Cardiac septum (tissue), 1 donor: ENCODE measurements at regions not wholly inside any gene's neighbourhood (a gene's known extent, or its start where the extent isn't known, plus 50 kb on each side); places are given as distances from the start of the nearest gene placed in this dataset.

ENCODE experiments used
- DNase-seq: peaks from one replicate; pipeline ENCODE4 v3.0.0-alpha.2; 2020; ENCODE audit warnings: low spot score
- intact Hi-C: fragments of 100-400 bp; cut with DNase I; formaldehyde crosslinking; loops from one replicate; pipeline ENCODE4 v1.14.0; 2022
- donor health status: DM: no; HTN: no; CAD: no.

- no peak for DNase-seq
- intact Hi-C loops = no loop called here
Measured at GRCh38 chr13:53198017-53198416, 169.4 kb downstream of the OLFM4 start.

GRCh38 chr13:53198736-53199135 is 170.1 kb downstream of the OLFM4 start:
- intact Hi-C loops = no loop called here
- DNase-seq = no peak

GRCh38 chr13:53200075-53200474 is 171.5 kb downstream of the OLFM4 start:
- intact Hi-C loops = no loop called here
- DNase-seq = no peak

- intact Hi-C loops = no loop called here
- DNase-seq = no peak
Measured at GRCh38 chr13:53200498-53201453, 172.2 kb downstream of the OLFM4 start.

- no peak for DNase-seq
- intact Hi-C loops = no loop called here
Measured at GRCh38 chr13:53201454-53202225, 173.0 kb downstream of the OLFM4 start.

- intact Hi-C loops = no loop called here
- no peak for DNase-seq
Measured at GRCh38 chr13:53204598-53204997, 176.0 kb downstream of the OLFM4 start.

GRCh38 chr13:53206455-53206854 is 177.8 kb downstream of the OLFM4 start:
- DNase-seq = no peak
- intact Hi-C loops = no loop called here

GRCh38 chr13:53207556-53207955 is 178.9 kb downstream of the OLFM4 start:
- intact Hi-C loops = no loop called here
- DNase-seq = no peak

- intact Hi-C loops = no loop called here
Measured at GRCh38 chr13:53214433-53214832, 185.8 kb downstream of the OLFM4 start.

GRCh38 chr13:53215563-53215962 is 186.9 kb downstream of the OLFM4 start:
- no peak for DNase-seq
- intact Hi-C loops = no loop called here

More at GRCh38 chr13:53214433-53214832, 185.8 kb downstream of the OLFM4 start:
- DNase-seq = no peak

- intact Hi-C loops = no loop called here
Measured at GRCh38 chr13:53216773-53217172, 188.2 kb downstream of the OLFM4 start.

GRCh38 chr13:53217194-53217593 is 188.6 kb downstream of the OLFM4 start:
- intact Hi-C loops = no loop called here
- DNase-seq = no peak

More at GRCh38 chr13:53216773-53217172, 188.2 kb downstream of the OLFM4 start:
- no peak for DNase-seq

GRCh38 chr13:53220038-53220437 is 191.4 kb downstream of the OLFM4 start:
- intact Hi-C loops = no loop called here
- DNase-seq = no peak

- no peak for DNase-seq
- intact Hi-C loops = no loop called here
Measured at GRCh38 chr13:53237696-53238095, 209.1 kb downstream of the OLFM4 start.

GRCh38 chr13:53238261-53238660 is 209.6 kb downstream of the OLFM4 start:
- intact Hi-C loops = no loop called here
- no peak for DNase-seq

- no peak for DNase-seq
- intact Hi-C loops = no loop called here
Measured at GRCh38 chr13:53240401-53241025, 211.9 kb downstream of the OLFM4 start.

- no peak for DNase-seq
- intact Hi-C loops = no loop called here
Measured at GRCh38 chr13:53241891-53242348, 213.3 kb downstream of the OLFM4 start.

GRCh38 chr13:53249236-53249635 is 220.6 kb downstream of the OLFM4 start:
- DNase-seq = no peak
- intact Hi-C loops = no loop called here

GRCh38 chr13:53250272-53250875 is 221.8 kb downstream of the OLFM4 start:
- intact Hi-C loops = no loop called here
- no peak for DNase-seq

- intact Hi-C loops = no loop called here
- no peak for DNase-seq
Measured at GRCh38 chr13:53250977-53251376, 222.4 kb downstream of the OLFM4 start.
